ENCODE measurements at regions not wholly inside any gene's neighbourhood (a gene's known extent, or its start where the extent isn't known, plus 50 kb on each side); places are given as distances from the start of the nearest gene placed in this dataset.

DNA sequence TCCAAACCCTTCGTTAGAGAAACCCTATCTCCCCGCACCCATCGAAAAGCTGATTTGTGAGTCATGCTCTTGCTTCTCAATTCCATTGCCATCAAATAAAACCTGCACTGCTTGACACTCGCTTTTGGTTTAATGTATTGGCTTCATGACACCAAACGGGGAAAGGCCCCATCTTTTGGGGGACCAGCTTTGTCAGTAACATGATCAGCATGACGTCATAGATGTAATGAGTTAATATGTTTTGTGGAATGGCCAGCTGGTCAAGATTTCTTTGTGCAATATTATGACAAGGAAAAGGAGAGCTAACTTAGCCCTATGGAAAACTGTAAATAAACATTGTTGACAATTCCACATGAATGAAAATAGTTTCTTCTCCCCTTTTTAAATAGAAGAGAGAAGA lies 1260.5 kb upstream of the CELF2 start:
- no peak for DNase-seq

DNA sequence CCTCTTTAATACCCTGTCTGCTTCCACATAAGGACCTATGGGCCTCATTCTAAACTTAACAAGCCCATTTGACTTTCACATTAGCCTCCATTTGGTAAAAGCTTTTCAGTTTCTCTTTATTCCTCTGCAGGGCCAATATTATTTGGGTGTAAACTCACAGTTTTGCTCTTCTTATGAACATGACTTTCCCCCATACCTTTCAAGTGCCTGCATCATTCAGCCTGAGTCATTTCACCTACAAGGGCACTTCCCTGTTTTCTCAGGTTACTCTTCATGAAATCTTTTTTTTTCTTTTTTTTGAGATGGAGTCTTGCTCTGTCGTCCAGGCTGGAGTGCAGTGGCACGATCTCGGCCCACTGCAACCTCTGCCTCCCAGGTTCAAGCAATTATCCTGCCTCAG lies 1258.1 kb upstream of the CELF2 start:
- DNase-seq = no peak

DNA sequence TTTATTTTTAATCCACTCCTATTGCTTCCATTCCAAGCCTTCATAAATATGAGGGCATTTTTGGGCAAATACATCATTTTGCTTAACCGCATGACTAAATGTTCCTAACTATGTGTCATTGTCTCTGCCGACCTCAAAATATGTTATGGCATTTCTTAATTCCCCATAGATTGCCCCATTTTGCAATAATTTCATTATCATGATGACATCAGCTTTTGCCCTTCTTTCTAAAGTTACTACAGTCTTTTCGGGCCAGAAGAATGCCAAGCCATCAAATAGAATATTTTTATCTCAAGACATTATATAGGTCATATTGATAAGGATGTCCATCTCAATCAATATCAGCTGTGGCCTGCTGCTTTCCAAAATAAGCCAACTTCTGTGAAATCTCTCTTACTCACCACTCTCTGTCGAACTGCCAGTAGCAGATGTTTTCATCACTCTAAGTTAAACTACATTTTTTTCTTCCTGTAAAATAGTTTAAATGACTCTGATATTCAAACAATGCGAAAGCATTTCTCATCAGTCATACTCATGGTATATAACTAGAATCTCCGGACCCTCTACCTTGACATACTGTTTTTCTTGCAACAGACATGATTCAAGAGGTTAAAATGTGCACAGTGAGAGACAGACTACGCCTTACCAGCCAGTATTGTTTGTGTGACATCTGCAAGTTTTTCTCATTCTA lies 1254.6 kb upstream of the CELF2 start:
- DNase-seq = no peak

DNA sequence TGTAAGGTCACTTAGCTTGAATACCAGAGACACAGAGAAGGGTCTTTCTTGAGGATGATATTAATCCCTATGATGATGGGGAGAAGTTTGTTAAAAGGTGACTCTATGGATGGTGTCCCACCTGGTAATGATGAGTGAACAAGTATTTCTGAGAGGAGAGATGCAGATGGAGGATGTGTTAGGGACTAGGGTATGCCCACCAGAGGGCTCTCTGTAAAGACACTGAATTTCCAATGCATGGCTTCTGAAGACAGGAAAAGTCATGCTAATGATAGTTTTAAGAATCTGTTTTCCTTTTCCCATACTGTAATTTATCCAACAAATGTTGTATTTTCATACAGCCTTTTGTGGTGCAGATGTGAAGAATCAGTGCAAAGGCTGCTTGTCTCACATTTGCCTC lies 1250.9 kb upstream of the CELF2 start:
- no peak for DNase-seq

DNA sequence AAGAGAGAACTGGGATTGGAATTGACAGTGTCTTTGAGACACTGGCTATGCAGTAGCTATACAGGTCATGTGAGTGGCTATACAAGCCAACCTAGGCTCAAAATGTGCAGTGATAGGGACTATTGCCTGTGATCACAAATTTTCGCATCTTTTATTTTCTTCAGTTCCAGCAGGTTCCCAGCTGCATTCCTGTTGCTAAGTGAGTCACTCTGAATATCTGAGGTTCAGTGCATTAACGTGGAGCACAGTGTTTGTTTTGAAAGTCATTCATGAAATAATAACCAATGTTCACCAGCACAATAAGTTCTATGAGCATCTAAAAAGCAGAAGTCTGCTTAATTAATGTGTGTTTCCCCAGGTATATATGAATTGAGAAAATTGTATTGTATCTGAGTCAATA lies 1236.0 kb upstream of the CELF2 start:
- no peak for DNase-seq

DNA sequence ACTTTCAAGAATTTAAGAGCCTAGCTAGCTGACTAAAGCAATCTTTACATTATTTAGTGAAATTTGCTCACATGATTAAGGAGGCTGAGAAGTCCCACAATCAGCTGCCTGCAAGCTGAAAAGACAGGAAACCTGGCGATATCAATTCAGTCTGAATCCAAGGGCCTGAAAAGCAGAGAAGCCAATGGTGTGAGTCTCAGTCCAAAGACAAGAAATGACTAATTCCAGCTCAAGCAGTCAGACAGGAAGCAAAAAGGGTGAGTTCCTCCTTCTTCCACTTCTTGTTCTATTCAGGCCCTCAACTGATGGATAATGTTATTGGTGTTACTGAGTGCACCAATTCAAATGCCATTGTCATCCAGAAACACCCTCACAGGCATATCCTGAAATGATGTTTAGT lies 1231.6 kb upstream of the CELF2 start:
- no peak for DNase-seq

DNA sequence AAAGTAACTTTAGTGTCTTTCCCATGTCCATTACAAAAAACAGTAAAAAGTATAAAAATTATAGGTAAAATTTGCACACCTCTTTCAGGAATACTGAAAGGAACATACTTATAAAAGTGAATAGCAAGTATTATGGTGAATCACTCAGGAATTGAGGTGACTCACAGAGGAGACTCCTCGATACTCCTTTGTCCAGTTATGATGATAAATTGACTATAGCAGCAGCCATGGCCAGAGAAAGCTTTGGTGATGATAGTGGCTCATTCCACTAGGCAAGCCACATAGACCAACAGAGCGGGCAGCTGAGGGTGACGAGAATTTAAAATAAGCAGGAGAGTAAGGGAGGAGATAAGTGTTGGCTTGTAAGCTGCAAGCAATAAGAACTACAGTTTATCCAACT lies 1231.1 kb upstream of the CELF2 start:
- no peak for DNase-seq

DNA sequence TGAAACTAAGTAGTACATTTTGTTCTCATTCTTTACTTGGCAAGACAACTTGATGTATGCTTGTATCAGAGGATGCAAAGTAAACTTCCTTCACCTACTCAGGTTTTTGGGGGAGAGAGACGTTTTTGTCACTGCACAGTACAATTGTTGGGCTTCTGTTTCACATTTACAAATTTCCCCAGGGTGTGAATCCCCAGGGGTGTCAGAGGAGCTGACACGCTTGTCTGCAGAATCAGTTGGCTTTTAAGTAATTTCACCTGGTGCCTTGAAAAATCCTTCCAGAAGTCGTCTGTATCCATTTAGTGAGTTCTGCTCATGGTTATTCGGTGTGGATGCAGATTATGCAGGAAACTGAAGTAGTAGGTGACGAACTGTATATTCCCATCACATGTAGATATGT lies 1227.7 kb upstream of the CELF2 start:
- DNase-seq = no peak

DNA sequence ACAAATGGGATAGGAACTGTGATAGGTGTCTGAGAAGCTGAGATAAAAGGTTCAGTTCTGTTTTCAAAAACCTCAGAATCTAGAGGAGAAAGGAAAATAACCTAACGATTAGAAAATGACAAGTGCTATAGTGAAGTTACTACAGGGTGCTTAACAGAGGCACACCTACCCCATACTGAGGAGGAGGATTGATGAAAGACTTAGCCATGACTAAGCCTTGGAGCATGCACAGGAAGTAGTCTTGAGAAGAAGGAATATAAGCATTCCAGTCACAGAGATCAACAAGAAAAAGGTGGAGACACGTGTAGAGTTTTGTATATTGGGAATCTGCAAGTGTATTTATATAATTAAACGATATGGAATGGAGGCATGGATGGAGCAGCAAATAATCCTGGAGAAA lies 1225.5 kb upstream of the CELF2 start:
- no peak for DNase-seq

DNA sequence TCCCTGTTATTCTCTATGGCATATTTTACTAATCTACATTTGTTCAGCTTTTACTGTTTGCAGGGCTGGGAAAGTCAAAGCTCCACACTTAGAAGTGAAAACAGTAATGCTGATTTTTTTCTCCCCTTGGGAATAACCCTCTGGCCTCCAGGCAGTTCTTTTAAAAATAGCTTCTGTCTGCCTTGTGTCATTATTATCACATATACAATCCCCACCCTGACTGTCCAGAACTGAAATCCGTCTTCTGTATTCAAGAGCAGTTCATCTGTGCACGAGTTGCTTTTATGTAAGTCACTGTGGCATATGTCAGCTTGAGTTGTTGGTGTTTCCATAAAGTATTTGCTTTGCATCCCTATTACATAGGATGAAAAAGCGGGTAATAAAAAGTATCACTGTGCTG lies 1221.1 kb upstream of the CELF2 start:
- no peak for DNase-seq

DNA sequence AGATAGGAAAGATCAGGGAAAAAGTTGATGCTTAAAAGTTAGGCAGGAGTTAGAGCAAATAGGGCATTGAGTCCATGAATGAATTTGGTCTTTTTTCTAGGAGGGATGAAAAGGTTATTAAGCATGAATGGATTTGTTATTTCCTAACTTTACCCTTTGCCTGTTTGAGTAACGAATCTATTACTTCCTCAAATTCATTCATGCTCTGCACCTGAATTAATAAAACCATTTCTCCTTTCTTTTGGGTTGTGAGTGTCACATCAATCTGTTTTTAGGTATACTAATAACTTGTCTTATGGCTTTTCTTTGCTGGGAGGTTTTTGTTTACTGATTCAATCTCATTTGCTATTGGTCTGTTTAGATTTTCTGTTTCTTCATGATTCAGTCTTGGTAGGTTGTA lies 1217.7 kb upstream of the CELF2 start:
- DNase-seq = no peak

DNA sequence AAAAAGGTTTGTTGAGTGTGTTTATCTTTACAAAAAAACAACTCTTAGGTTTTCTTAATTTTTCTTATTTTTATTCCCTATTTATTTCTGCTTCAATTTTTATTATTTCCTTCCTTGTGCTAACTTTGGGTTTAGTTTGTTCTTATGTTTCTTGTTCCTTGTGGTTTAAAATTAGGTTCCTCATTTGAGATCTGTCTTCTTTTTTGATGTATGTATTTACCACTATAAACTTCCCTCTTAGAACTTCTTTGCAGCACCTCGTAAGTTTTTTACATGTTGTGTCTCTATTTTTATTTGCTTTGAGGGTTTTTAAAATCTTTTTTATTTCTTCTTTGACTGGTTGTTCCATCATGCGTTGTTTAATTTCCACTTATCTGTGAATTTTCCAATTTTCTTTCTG lies 1217.1 kb upstream of the CELF2 start:
- DNase-seq = no peak

DNA sequence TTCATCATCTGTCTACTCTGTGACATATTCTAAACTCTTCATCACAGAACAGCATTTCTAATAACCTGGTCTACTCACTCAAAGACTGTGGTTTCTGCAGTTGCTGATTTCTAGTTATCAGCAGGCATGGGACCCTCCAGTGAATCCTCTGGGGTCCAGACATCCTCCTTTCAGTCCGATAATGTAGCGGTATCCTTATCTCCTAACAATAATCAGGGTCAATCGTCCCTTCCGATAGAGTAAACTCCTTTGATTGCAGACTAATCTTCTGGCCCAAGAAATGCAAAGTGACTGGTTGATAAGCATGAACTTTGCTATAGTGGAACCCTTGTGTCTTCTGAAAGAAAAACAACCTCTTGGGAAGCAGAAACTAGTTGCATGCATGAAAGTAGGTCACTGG lies 1209.8 kb upstream of the CELF2 start:
- no peak for DNase-seq

DNA sequence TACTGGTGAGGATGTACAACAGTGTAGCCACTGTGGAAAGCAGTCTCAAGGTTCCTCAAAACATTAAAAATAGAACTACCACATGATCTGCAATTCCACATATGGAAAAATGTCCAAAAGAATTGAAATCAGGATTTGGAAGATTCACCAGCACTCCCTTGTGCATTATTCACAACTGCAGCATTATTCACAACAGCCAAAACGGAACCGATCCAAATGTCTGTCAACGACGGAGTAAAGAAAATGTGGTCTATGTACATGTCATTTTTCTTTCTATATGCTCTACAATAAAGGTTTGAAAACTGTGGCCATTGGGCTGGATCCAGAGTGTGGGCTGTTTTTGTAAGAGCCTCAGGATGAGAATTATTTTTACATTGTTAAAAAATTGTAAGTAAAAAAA lies 1206.1 kb upstream of the CELF2 start:
- no peak for DNase-seq

DNA sequence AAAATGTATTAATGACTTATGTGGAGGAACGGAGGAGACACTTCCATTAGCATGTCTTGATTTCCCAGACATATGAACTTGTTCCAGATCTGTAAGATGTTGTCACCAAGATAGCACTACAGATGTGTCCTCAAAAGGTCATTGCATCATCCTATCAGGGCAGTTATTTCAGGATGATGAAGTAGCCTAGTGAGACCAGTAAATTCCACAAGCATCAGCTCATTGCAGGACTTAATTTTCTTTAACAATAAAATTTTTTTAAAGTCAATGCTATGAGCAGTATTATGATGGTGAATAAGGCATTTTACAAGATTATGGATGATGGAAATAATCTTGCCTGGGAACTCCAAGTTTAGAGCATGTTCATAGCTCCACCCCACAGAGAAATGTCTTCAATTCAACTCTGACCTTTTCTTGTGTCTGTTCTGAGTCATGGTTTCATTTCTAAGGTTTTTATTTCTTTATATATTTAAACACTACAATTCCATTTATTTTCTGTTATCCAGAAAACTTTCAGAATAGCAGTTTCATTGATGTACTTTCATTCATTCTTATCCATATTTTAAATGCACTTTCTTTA lies 1203.3 kb upstream of the CELF2 start:
- DNase-seq = no peak

DNA sequence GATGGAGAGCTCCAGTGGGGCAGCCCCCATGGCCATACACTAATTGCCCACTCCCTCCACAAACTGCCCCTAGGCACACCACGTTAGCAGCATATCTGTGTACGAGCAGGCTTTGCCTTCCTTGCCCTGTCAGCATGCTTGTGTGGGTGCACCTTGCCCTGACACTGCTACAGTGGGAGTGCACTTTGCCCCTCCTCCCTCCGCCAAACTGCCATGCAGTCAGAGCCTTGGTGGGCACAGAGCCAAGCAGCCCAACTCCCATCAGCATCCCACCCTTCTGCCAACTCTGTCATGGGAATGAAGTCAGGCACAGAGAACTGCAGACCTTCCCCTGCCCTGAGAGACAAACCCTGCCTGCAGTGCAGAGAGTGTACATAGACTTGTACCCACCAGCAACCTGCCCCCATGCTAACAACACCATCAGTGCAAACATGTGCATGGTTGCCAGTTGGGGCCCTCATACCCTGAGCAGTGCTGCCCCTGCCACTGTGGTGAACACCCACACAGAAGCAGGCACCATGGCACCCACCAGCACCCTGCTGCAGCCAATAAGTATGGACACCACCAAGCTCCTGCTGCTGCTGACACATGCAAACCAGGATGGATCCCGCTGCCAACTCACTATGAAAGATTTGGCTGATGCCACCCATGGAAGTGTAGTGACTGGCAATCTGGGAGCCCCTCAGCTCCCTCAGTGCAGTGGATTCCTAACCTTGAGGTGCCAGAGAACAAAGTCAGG lies 1197.7 kb upstream of the CELF2 start:
- DNase-seq = no peak

DNA sequence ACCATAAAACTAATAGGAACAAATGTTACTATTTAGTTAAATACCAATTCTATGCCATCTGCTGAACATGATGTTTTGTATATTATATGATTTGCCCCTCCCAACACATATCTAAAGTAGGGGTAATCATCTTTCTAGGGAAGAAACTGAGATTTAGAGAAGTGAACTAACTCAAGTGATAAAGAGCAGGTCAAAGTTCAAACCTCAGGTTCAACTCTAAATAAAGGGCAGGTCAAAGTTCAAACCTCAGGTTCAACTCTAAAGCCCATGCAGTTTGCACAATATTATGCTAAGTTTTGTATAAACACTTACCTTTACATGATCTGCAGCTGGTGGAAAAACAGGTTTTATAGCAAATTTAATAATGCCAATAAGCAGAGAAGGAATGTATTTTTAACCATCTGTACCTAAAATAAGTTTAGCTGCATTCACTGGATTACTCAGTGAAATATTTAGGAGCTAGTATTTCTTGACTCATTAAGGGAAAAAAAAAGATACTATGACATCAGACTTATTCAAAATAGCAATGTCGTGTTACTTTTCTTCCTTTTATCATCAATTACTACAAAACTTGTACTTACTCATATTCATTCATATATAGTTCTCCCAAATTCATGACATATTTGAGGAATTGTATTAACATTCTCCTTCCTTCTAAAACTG lies 1194.3 kb upstream of the CELF2 start:
- no peak for DNase-seq

DNA sequence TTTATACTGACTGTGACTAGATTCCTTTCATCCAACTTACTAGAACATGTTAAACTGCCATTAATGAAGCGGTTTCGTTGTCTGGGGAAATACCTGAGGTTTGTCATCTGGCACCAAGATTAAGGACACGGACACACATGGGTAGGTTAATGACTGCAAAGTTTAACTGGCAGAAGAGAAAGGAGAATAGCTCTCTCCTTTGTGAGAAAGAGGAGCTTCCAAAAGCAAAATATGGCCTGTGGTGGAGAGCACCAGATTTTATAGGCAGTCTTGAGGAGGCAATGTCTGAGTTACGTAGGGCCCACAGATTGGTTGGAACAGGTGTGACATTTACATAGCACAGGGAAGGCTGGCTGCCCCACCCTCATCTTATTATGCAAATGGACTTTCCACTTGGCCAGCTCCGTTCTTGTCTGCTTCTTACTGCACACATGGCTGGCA lies 1193.0 kb upstream of the CELF2 start:
- no peak for DNase-seq

DNA sequence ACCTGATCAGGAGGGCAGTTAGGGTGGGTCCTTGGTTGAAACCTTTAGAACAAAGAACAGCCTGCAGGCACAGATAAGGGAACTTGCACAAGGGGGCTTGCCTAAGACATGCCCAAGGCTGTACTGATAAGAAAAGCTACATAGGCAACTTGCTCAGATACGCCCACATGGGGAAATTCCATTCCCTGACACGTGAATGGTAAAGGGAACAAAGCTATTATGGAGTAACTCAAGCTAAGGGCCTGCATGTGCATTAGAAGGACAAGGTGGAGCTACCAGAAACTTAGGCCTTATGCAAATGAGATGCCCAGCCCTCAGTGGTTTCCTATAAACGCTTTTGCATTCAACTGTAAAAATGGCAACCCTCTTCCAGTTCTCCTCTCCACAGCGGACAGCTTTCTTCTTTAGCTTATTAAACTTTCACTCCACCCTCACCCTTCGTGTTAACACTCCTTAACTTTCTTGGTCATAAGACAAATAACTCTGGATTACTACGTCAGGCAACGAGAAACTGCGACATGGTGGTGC lies 1192.1 kb upstream of the CELF2 start:
- no peak for DNase-seq

DNA sequence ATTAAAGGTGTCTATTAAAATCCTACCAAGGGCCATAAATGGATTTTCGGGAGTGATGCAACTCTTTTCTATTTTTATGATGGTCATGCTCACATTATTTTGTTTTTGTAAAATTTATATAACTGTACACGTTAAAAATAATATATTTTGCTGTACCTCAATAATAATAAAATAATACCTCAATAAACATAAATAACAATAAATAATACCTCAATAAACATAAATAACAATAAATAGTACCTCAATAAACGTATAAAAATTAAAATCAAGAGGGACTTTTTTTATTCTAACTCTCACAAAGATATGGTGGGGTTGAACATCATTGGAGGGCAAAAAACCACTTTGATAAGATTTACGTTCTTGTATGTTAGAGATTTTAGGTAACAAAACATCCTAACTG lies 1189.6 kb upstream of the CELF2 start:
- no peak for DNase-seq

DNA sequence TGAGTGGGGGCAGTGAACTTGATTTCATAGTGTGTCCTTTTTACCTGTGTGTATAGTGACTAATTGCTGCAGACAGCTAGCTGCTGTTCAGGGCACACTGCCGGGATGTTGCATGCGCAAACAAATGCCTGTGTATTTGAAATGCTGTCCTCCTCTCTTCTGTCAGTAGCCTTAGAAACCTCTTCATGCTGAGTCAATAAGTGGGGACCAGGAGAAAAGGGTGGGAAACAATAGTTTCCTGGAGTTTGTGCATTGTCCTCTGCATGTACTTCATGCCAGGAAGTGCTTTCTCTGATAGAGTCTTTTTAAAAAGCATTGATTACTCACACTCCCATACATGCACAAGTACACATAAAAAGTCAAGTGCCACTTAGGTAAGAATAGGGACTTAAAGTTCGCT lies 1183.7 kb upstream of the CELF2 start:
- no peak for DNase-seq

DNA sequence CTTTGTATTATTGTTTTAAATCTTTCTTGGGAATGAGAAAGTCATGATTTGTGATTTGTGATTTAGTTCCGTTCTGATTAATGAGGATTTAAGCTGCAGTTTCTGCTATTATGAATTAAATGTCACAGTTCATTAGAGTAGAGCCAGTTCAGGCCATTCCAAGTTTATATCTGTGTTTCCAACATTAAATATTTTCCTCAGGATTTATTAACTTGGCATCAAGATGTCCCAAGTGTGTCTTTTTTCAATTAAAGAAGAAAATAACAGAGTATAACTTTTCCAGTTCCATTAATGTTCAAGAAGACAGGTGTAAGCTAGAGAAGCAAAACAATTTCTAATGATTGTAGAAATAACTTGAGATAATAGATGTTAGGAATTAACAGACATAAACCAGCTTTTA lies 1183.2 kb upstream of the CELF2 start:
- DNase-seq = no peak

DNA sequence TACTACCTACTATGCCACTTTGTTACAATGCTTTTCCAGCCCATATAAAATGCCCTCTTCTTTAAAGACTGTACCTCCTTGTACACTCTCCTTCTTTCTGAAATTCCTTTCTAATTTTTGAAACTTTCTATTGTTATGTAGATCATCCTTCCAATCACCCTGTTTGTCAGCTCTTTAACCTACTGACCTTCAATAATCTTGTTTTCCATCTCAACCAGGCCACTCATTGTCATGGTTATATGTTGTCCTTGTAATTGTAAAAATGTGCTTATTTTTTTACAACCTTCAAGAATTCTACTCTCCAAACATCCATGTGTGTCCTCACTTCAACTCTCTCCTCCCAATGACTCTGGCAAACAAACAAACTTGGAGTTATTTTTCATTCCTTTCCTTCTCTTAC lies 1172.6 kb upstream of the CELF2 start:
- no peak for DNase-seq

DNA sequence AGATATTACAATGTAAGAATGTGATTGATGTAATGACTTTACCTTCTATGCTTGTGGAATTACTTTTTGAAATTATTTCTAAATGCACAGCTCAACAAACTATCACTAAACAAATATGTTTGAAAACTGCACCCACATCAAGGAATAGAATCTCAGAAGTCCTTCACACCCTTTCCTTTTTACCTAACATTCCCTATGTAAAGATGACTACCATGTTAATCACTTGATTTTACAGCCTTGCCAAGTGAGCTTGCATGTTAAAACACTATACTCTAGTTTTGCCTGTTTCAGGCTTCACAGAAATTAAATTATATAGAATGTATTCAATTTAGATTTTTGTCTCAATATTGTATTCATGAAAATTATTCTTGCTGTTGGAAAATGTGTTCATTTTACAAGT lies 1169.4 kb upstream of the CELF2 start:
- no peak for DNase-seq
